Karpas-422 (cell line): ENCODE measurements at regions not wholly inside any gene's neighbourhood (a gene's known extent, or its start where the extent isn't known, plus 50 kb on each side); places are given as distances from the start of the nearest gene placed in this dataset.

Experiments used
- DNase-seq: peaks from one replicate; pipeline ENCODE4 v3.0.0-alpha.2; 2015
- H2AFZ ChIP-seq: fragments of 200-600 bp; sonication (generic); 2 replicates; pipeline ENCODE4 v1.6.1; 2014; ENCODE audit warnings: antibody characterized with exemption, low read length, mixed read lengths
- H3K27ac ChIP-seq: fragments of 200-600 bp; sonication (generic); 2 replicates; pipeline ENCODE4 v1.5.1; 2014; ENCODE audit warnings: mild to moderate bottlenecking, low read length, moderate library complexity
- H3K27me3 ChIP-seq: fragments of 200-600 bp; sonication (generic); 2 replicates; pipeline ENCODE4 v1.6.1; 2014; ENCODE audit warnings: low read length, mixed read lengths
- H3K36me3 ChIP-seq: fragments of 200-600 bp; sonication (generic); 2 replicates; pipeline ENCODE4 v1.6.1; 2014; ENCODE audit warnings: low read length, mixed read lengths; ENCODE audit not compliant: insufficient read depth
- H3K4me1 ChIP-seq: fragments of 200-600 bp; sonication (generic); 2 replicates; pipeline ENCODE4 v1.6.1; 2014; ENCODE audit warnings: mild to moderate bottlenecking, low read length, mixed read lengths
- H3K4me2 ChIP-seq: fragments of 200-600 bp; sonication (generic); 2 replicates; pipeline ENCODE4 v1.6.1; 2014; ENCODE audit warnings: low read length, low read depth, mild to moderate bottlenecking; ENCODE audit not compliant: poor library complexity, severe bottlenecking
- H3K4me3 ChIP-seq: fragments of 200-600 bp; sonication (generic); 2 replicates; pipeline ENCODE4 v1.5.1; 2014; ENCODE audit warnings: mild to moderate bottlenecking, antibody characterized with exemption, low read length, mixed read lengths
- H3K79me2 ChIP-seq: fragments of 200-600 bp; sonication (generic); 2 replicates; pipeline ENCODE4 v1.6.1; 2014; ENCODE audit warnings: mild to moderate bottlenecking, low read length, mixed read lengths
- H3K9ac ChIP-seq: fragments of 200-600 bp; sonication (generic); 2 replicates; pipeline ENCODE4 v1.6.0; 2014; ENCODE audit warnings: low read length
- H3K9me2 ChIP-seq: fragments of 200-600 bp; sonication (generic), shearing (Covaris generic); replicated peaks from 2 replicates; pipeline ENCODE4 v1.6.0; 2014; ENCODE audit warnings: mild to moderate bottlenecking, low read length, moderate library complexity; ENCODE audit not compliant: insufficient read depth
- H3K9me3 ChIP-seq: fragments of 300-700, 200-600 bp; sonication (generic); 2 replicates; pipeline ENCODE4 v1.6.1; 2014; ENCODE audit warnings: low read length, mixed read lengths
- H4K20me1 ChIP-seq: fragments of 200-600 bp; sonication (generic); 2 replicates; pipeline ENCODE4 v1.6.1; 2014; ENCODE audit warnings: mild to moderate bottlenecking, antibody characterized with exemption, low read length, low read depth; ENCODE audit not compliant: insufficient read depth

DNA sequence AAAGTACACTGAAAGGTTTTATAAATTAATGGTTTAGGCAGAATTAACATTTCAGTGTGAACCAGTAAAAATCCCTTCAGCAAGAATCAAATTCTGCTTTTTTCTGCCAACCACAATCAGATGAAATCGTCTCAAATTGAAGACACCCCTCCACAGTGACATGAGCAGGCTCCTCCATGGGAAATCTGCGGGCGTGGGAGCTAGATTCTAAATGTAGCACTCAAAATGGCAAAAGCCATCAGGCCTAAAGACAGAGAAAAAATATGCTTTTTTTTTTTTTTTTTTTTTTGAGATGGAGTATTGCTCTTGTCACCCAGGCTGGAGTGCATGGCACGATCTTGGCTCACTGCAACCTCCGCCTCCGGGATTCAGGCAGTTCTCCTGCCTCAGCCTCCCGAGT, 55.8 kb upstream of the MRPS9 start:
- no peaks in the 10 kb centered on the region for H3K27me3 ChIP-seq
- no peak overlapping the region for H2AFZ ChIP-seq
- peaks cover 10% of the 10 kb centered on the region for H3K4me1 ChIP-seq
- H3K79me2 ChIP-seq = no peaks in the 10 kb centered on the region
- no peak overlapping the region for H3K27ac ChIP-seq
- no peak overlapping the region for H3K9ac ChIP-seq
- H3K4me2 ChIP-seq = no peak overlapping the region
- no peak overlapping the region for H3K4me3 ChIP-seq
- H3K9me2 ChIP-seq = no peaks in the 10 kb centered on the region
- no peaks in the 10 kb centered on the region for H3K9me3 ChIP-seq
- H3K36me3 ChIP-seq = no peaks in the 10 kb centered on the region
- no peaks in the 10 kb centered on the region for H4K20me1 ChIP-seq
- no peak for DNase-seq
